ENCODE measurements at regions not wholly inside any gene's neighbourhood (a gene's known extent, or its start where the extent isn't known, plus 50 kb on each side); places are given as distances from the start of the nearest gene placed in this dataset.

DNA sequence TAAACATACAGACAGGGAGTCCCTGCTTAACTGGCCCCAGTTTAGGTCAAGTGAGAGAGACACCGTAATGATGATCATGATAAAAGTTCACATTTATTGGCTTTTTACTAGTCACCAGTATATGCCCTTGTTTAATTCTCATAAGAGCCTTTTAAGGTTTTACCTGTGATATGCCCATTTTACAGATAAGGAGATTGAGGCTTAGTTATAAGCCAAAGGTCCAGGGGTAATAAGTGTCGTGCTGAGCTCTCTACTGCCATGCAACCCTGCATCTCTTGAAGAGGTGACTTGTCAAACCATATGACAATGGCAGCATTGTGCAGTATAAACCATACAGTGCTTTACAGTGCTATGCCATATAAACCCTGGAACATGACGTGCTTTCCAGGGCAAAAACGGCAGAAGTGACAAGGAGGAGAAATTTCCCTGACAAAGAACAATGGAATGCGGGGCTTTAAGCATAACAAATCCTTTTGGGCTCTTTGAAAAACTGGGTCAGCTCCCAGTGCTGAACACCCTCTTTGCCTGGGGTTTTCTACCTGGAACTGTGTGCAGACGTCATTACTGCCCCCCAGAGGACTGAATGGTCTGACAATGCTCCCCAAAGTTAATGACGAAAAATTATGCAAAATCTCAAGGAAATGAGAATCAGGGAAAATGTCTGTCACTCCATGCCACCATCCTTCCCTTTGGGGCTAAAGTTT, 59.7 kb upstream of the C14orf132 start:
- peaks cover 0 to 5% (median 0%) of the 10 kb centered on the region in 11 donors for H3K9me3 Mint-ChIP-seq
- Histone ChIP-seq H3K27ac (ENCODE audit: low read depth, low read length) (no peak overlapping the region), H3K27me3 (ENCODE audit: control insufficient read depth in 2 of 2, insufficient read depth in 2 of 2, low read length in 2 of 2) (no peaks in the 10 kb centered on the region), H3K4me1 (ENCODE audit: control insufficient read depth in 2 of 2, insufficient read depth in 2 of 2, low read length in 2 of 2) (no peaks in the 10 kb centered on the region), H3K4me3 (ENCODE audit: low read length) (no peak overlapping the region), H3K9me3 (ENCODE audit: control insufficient read depth in 2 of 3, low read length in 3 of 3) (no peaks in the 10 kb centered on the region), H3K36me3 (ENCODE audit: control insufficient read depth in 2 of 3, insufficient read depth in 3 of 3, low read length in 3 of 3) (no peaks in the 10 kb centered on the region)
- DNase-seq (no peak), ATAC-seq (no peak)
- H3K4me1 Mint-ChIP-seq = no peaks in the 10 kb centered on the region
- H3K27ac Mint-ChIP-seq = no peak overlapping the region
- intact Hi-C loops (cut with micrococcal nuclease) = no loop called here
- no peaks in the 10 kb centered on the region for H3K36me3 Mint-ChIP-seq
- CTCF ChIA-PET = no interaction called here
- H3K4me3 Mint-ChIP-seq = no peak overlapping the region
- POLR2A ChIA-PET = no interaction called here
- peaks cover 10 to 38% (median 29%) of the 10 kb centered on the region in 5 donors for H3K27me3 Mint-ChIP-seq

DNA sequence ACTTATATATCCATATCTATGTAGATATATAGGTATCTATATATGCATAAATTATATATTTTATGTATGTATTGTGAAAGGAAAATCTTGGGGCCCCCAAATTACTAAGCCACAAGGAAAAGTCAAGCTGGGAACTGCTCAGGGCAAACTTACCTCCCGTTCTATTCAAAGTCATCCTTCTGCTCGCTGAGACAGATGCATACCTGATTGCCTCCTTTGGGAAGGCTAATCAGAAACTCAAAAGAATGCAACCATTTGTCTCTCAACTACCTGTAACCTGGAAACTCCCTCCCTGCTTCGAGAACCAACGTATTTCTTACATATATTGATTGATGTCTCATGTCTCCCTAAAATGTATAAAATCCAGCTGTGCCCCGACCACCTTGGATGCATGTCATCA, 58.8 kb upstream of the C14orf132 start:
- Histone ChIP-seq H3K27ac (ENCODE audit: low read depth, low read length) (no peak overlapping the region), H3K4me1 (ENCODE audit: control insufficient read depth in 2 of 2, insufficient read depth in 2 of 2, low read length in 2 of 2) (no peaks in the 10 kb centered on the region), H3K4me3 (ENCODE audit: low read length) (no peak overlapping the region), H3K27me3 (ENCODE audit: control insufficient read depth in 2 of 2, insufficient read depth in 2 of 2, low read length in 2 of 2) (no peaks in the 10 kb centered on the region), H3K36me3 (ENCODE audit: control insufficient read depth in 2 of 3, insufficient read depth in 3 of 3, low read length in 3 of 3) (no peaks in the 10 kb centered on the region), H3K9me3 (ENCODE audit: control insufficient read depth in 2 of 3, low read length in 3 of 3) (no peaks in the 10 kb centered on the region)
- ChIA-PET CTCF (no interaction called here), POLR2A (no interaction called here)
- H3K4me1 Mint-ChIP-seq = no peaks in the 10 kb centered on the region
- peaks cover 10 to 36% (median 31%) of the 10 kb centered on the region in 5 donors for H3K27me3 Mint-ChIP-seq
- H3K4me3 Mint-ChIP-seq = no peak overlapping the region
- peaks cover 0 to 2% (median 0%) of the 10 kb centered on the region in 11 donors for H3K9me3 Mint-ChIP-seq
- no peak overlapping the region for H3K27ac Mint-ChIP-seq
- intact Hi-C loops (cut with micrococcal nuclease) = no loop called here
- no peaks in the 10 kb centered on the region for H3K36me3 Mint-ChIP-seq
- ATAC-seq = no peak
- DNase-seq = no peak

GRCh38 chr14:95981965-95982364, 57.2 kb upstream of the C14orf132 start:
- no peak for DNase-seq
- Mint-ChIP-seq H3K9me3 (peaks cover 0 to 2% (median 0%) of the 10 kb centered on the region in 11 donors), H3K27ac (no peak overlapping the region), H3K36me3 (no peaks in the 10 kb centered on the region), H3K4me3 (no peak overlapping the region), H3K27me3 (peaks cover 10 to 36% (median 36%) of the 10 kb centered on the region in 5 donors), H3K4me1 (peaks cover 0 to 3% (median 0%) of the 10 kb centered on the region in 7 donors)
- no peaks in the 10 kb centered on the region for H3K36me3 ChIP-seq (ENCODE audit: control insufficient read depth in 2 of 3, insufficient read depth in 3 of 3, low read length in 3 of 3)
- H3K4me3 ChIP-seq (ENCODE audit: low read length) = no peak overlapping the region
- POLR2A ChIA-PET = no interaction called here
- no peaks in the 10 kb centered on the region for H3K27me3 ChIP-seq (ENCODE audit: control insufficient read depth in 2 of 2, insufficient read depth in 2 of 2, low read length in 2 of 2)
- no peak overlapping the region for H3K27ac ChIP-seq (ENCODE audit: low read depth, low read length)
- CTCF ChIA-PET = no interaction called here
- H3K4me1 ChIP-seq (ENCODE audit: control insufficient read depth in 2 of 2, insufficient read depth in 2 of 2, low read length in 2 of 2) = no peaks in the 10 kb centered on the region
- H3K9me3 ChIP-seq (ENCODE audit: control insufficient read depth in 2 of 3, low read length in 3 of 3) = no peaks in the 10 kb centered on the region
- intact Hi-C loops (cut with micrococcal nuclease) = no loop called here
- ATAC-seq = no peak

DNA sequence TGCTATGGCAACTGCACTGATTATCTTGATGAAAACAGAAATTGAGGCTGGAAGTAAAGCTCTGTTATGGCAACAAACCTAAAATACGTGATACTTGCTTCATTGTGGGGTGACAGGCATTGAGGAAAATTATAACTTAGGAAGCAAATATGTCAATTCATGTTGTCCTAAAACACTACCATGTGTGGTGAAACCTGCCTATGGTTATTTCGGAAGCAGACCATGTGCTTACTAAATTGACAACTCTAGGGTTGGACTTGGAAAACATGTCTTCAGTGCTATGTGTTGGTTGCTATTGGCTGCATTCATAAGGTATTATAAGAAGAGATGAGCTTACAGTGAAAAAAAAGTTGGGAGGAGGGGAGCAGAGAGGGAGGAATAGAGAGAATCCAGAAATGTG, 55.0 kb upstream of the C14orf132 start:
- Histone ChIP-seq H3K4me1 (ENCODE audit: control insufficient read depth in 2 of 2, insufficient read depth in 2 of 2, low read length in 2 of 2) (no peaks in the 10 kb centered on the region), H3K36me3 (ENCODE audit: control insufficient read depth in 2 of 3, insufficient read depth in 3 of 3, low read length in 3 of 3) (no peaks in the 10 kb centered on the region), H3K27me3 (ENCODE audit: control insufficient read depth in 2 of 2, insufficient read depth in 2 of 2, low read length in 2 of 2) (no peaks in the 10 kb centered on the region), H3K27ac (ENCODE audit: low read depth, low read length) (no peak overlapping the region), H3K4me3 (ENCODE audit: low read length) (no peak overlapping the region), H3K9me3 (ENCODE audit: control insufficient read depth in 2 of 3, low read length in 3 of 3) (no peaks in the 10 kb centered on the region)
- intact Hi-C loops (cut with micrococcal nuclease) = no loop called here
- Mint-ChIP-seq H3K36me3 (no peaks in the 10 kb centered on the region), H3K9me3 (peaks cover 0 to 9% (median 0%) of the 10 kb centered on the region in 11 donors), H3K4me1 (peaks cover 0 to 3% (median 0%) of the 10 kb centered on the region in 7 donors), H3K4me3 (no peak overlapping the region), H3K27ac (no peak overlapping the region), H3K27me3 (peaks cover 10 to 52% (median 46%) of the 10 kb centered on the region in 5 donors)
- no peak for ATAC-seq
- no peak for DNase-seq
- CTCF ChIA-PET = interaction anchor here (1.1 kb wide), 2 partner anchors 10 to 90 kb away, joined by 3 read pairs; no protein-coding TSS in a partner anchor
- POLR2A ChIA-PET = no interaction called here

Data from naive thymus-derived CD4-positive, alpha-beta T cell (primary cell).